Lower leg skin (tissue), 3 donors: ENCODE measurements at regions not wholly inside any gene's neighbourhood (a gene's known extent, or its start where the extent isn't known, plus 50 kb on each side); places are given as distances from the start of the nearest gene placed in this dataset.

Experiments
- CTCF ChIP-seq, 3 donors: fragments of 450-650 bp; IDR thresholded peaks; one replicate each; pipeline ENCODE4 v1.5.1; 2016; ENCODE audit warnings: antibody characterized with exemption in 3 of 3, mild to moderate bottlenecking in 3 of 3, moderate library complexity in 2 of 3
- POLR2A ChIP-seq, 2 donors: fragments of 450-650 bp; IDR thresholded peaks; one replicate each; pipeline ENCODE4 v1.6.1; 2016 to 2017; ENCODE audit warnings: antibody characterized with exemption in 2 of 2, mild to moderate bottlenecking in 1 of 2, moderate library complexity in 1 of 2

DNA sequence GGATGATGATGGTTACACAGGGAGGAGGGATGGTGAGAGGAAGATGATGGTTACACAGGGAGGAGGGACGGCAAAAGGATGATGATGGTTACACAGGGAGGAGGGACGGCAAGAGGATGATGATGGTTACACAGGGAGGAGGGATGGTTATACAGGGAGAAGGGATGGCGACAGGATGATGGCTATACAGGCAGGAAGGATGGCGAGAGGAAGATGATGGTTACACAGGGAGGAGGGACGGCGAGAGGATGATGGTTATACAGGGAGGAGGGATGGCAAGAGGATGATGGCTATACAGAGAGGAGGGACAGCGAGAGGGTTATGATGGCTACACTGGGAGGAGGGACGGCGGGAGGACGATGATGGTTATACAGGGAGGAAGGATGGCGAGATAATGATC is 64.1 kb upstream of the FCN1 start:
- TF ChIP-seq CTCF (IDR thresholded peaks at IDR 0.05) (no peak), POLR2A (IDR thresholded peaks at IDR 0.05) (no peak)
